B cell (primary cell): ENCODE measurements at regions not wholly inside any gene's neighbourhood (a gene's known extent, or its start where the extent isn't known, plus 50 kb on each side); places are given as distances from the start of the nearest gene placed in this dataset.

Experiments
- ATAC-seq: fragments of 200-7000 bp; cut with Tn5 transposase; one replicate; pipeline ENCODE4 v1.10.0; 2021; ENCODE audit warnings: low read depth, mild to moderate bottlenecking, moderate number of reproducible peaks, moderate library complexity
- CTCF ChIA-PET: fragments of 350-600 bp; sonication (Branson Sonifier 250); formaldehyde crosslinking; loops from one replicate; lab custom pipeline; 2021; ENCODE audit warnings: antibody characterized with exemption, inconsistent platforms; lab: Charles Lee
- POLR2A ChIA-PET: fragments of 350-600 bp; sonication (Branson Sonifier 250); formaldehyde crosslinking; loops from one replicate; lab custom pipeline; 2021; ENCODE audit warnings: antibody characterized with exemption; lab: Charles Lee
- DNase-seq: peaks from one replicate; pipeline ENCODE4 v3.0.0; 2013
- H2AFZ ChIP-seq: 2 replicates; pipeline ENCODE4 v1.6.1; 2012; ENCODE audit warnings: mild to moderate bottlenecking, low read depth, low read length; ENCODE audit not compliant: insufficient read depth, poor library complexity, severe bottlenecking
- H3K27ac ChIP-seq, 2 donors: 1 replicate in 1 of 2; 2 replicates in 1 of 2; pipeline ENCODE4 v1.5.1; 2012 to 2013; ENCODE audit warnings: low read length in 2 of 2, mild to moderate bottlenecking in 2 of 2, moderate library complexity in 1 of 2
- H3K27me3 ChIP-seq, 4 experiments: fragments of 200-600 bp in 1 of 4; sonication (generic) in 1 of 4; replicated peaks in 1 of 4; 1 replicate in 2 of 4; 2 replicates in 2 of 4; pipeline versions ENCODE4 v1.6.1 to v1.7.0; 2013 to 2016; ENCODE audit warnings: low read length in 3 of 4, mild to moderate bottlenecking in 2 of 4, mixed read lengths in 1 of 4, moderate library complexity in 1 of 4; ENCODE audit not compliant: insufficient read depth in 4 of 4, control insufficient read depth in 3 of 4; ENCODE audit errors: control extremely low read depth in 1 of 4
- H3K36me3 ChIP-seq, 2 experiments: replicated peaks in 1 of 2; 1 replicate in 1 of 2; 2 replicates in 1 of 2; pipeline versions ENCODE4 v1.6.1 to v1.7.1; 2013; ENCODE audit warnings: low read length in 1 of 2; ENCODE audit not compliant: insufficient read depth in 2 of 2, control insufficient read depth in 1 of 2; ENCODE audit errors: control extremely low read depth in 1 of 2, extremely low read depth in 1 of 2
- H3K4me1 ChIP-seq, 2 donors: fragments of 200-600 bp in 1 of 2; sonication (generic) in 1 of 2; 1 replicate in 1 of 2; 2 replicates in 1 of 2; pipeline versions ENCODE4 v1.5.1 to v1.6.1; 2013 to 2017; ENCODE audit warnings: low read length in 2 of 2; ENCODE audit not compliant: control insufficient read depth in 2 of 2, insufficient read depth in 2 of 2
- H3K4me2 ChIP-seq: replicated peaks from 2 replicates; pipeline ENCODE3; 2012; ENCODE audit warnings: mild to moderate bottlenecking, low read depth, low read length; ENCODE audit not compliant: poor library complexity, severe bottlenecking
- H3K4me3 ChIP-seq, 5 experiments: fragments of 200-600 bp in 1 of 5; sonication (generic) in 1 of 5; 1 replicate in 3 of 5; 2 replicates in 2 of 5; pipeline versions ENCODE4 v1.5.1 to v1.7.0; 2011 to 2016; ENCODE audit warnings: low read length in 4 of 5, mild to moderate bottlenecking in 4 of 5, low read depth in 2 of 5, control low read depth in 1 of 5, moderate library complexity in 1 of 5; ENCODE audit not compliant: insufficient read depth in 1 of 5; ENCODE audit errors: control extremely low read depth in 1 of 5, extremely low read depth in 1 of 5
- H3K79me2 ChIP-seq: fragments of 200-600 bp; sonication (generic); one replicate; pipeline ENCODE4 v1.6.0; 2016; ENCODE audit warnings: low read length; ENCODE audit not compliant: control insufficient read depth, insufficient read depth
- H3K9ac ChIP-seq: fragments of 200-600 bp; sonication (generic); 2 replicates; pipeline ENCODE4 v1.6.1; 2017; ENCODE audit warnings: mild to moderate bottlenecking, low read length, moderate library complexity
- H3K9me3 ChIP-seq, 3 donors: one replicate each; pipeline versions ENCODE4 v1.6.1 to v1.7.1; 2013; ENCODE audit warnings: low read length in 2 of 3; ENCODE audit not compliant: control insufficient read depth in 2 of 3, insufficient read depth in 1 of 3; ENCODE audit errors: control extremely low read depth in 1 of 3
- H4K20me1 ChIP-seq: 2 replicates; pipeline ENCODE4 v1.6.0; 2012; ENCODE audit warnings: mild to moderate bottlenecking, low read length; ENCODE audit not compliant: insufficient read depth, control insufficient read depth, poor library complexity, severe bottlenecking
- H3K27ac Mint-ChIP-seq: one replicate; pipeline ENCODE4 v1.8.0; 2021; ENCODE audit warnings: mixed read lengths
- H3K27me3 Mint-ChIP-seq: one replicate; pipeline ENCODE4 v1.8.0; 2021; ENCODE audit warnings: mixed read lengths
- H3K4me1 Mint-ChIP-seq: one replicate; pipeline ENCODE4 v1.8.0; 2021; ENCODE audit warnings: mixed read lengths
- H3K4me3 Mint-ChIP-seq: one replicate; pipeline ENCODE4 v1.8.0; 2021; ENCODE audit warnings: mixed read lengths
- H3K9me3 Mint-ChIP-seq: one replicate; pipeline ENCODE4 v1.8.0; 2022; ENCODE audit warnings: mixed read lengths; ENCODE audit not compliant: insufficient read depth
- CTCF ChIP-seq: fragments of 200-600 bp; IDR thresholded peaks from one replicate; pipeline ENCODE4 v1.8.0; 2022; ENCODE audit warnings: antibody characterized with exemption, mild to moderate bottlenecking
- EZH2 ChIP-seq: IDR thresholded peaks from 2 replicates; pipeline ENCODE4 v1.6.1; 2012; ENCODE audit warnings: borderline replicate concordance, low read depth, mild to moderate bottlenecking, moderate library complexity, low read length; ENCODE audit not compliant: insufficient read depth, poor library complexity, severe bottlenecking
- WGBS: methylation state at CpG from one replicate; pipeline ENCODE4 v1.1.5; 2013; ENCODE audit warnings: missing lambda C conversion rate; ENCODE audit not compliant: insufficient coverage; 5-methylcytosine and 5-hydroxymethylcytosine counted together
- intact Hi-C: fragments of 100-400 bp; cut with micrococcal nuclease; formaldehyde crosslinking; loops from one replicate; pipeline ENCODE4 v1.10.0; 2022

DNA sequence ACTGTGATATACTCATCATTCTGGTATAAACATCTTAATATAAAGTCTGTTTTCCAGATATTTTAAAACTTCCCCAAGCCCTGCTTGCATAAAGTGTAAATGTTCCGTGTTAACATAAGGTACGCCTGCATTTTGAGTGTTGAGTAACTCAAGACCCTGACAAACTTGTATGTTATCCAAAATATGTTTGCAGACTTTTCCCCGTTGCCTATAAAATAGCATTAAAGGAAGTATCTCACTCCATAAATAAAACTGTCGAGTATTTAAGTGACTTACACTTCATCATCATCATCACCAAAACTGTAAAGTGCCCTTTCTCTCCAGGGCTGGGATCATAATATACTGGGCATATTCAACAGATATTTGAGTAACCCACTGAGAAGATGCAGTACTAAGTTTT lies 64.6 kb upstream of the TSPAN8 start:
- DNase-seq (no peak), ATAC-seq (no peak)
- H2AFZ ChIP-seq, result no peak overlapping the region
- Mint-ChIP-seq H3K9me3 (no peaks in the 10 kb centered on the region), H3K4me3 (no peak overlapping the region), H3K27me3 (peaks cover 6% of the 10 kb centered on the region), H3K27ac (no peak overlapping the region), H3K4me1 (no peaks in the 10 kb centered on the region)
- no peak overlapping the region for H3K4me2 ChIP-seq
- no peak overlapping the region for H3K9ac ChIP-seq
- no peaks in the 10 kb centered on the region for H3K9me3 ChIP-seq
- TF ChIP-seq CTCF (no peak), EZH2 (no peak)
- H3K79me2 ChIP-seq, result no peaks in the 10 kb centered on the region
- H3K36me3 ChIP-seq, result no peaks in the 10 kb centered on the region
- no peaks in the 10 kb centered on the region for H3K27me3 ChIP-seq
- H4K20me1 ChIP-seq, result no peaks in the 10 kb centered on the region
- no peaks in the 10 kb centered on the region for H3K4me1 ChIP-seq
- H3K4me3 ChIP-seq, result no peak overlapping the region
- H3K27ac ChIP-seq, result no peak overlapping the region
- POLR2A ChIA-PET, result no interaction called here
- CTCF ChIA-PET, result no interaction called here
- intact Hi-C loops, result no loop called here
- no CpG with 5 or more reads among the region's 4 CpGs for WGBS

- no peak overlapping the region for H3K4me3 Mint-ChIP-seq
- H2AFZ ChIP-seq, result no peak overlapping the region
- CTCF ChIA-PET, result no interaction called here
- H3K27me3 ChIP-seq, result no peaks in the 10 kb centered on the region
- H3K27me3 Mint-ChIP-seq, result peaks cover 6% of the 10 kb centered on the region
- no peak for ATAC-seq
- H3K36me3 ChIP-seq, result no peaks in the 10 kb centered on the region
- no peaks in the 10 kb centered on the region for H4K20me1 ChIP-seq
- DNase-seq, result no peak
- H3K4me2 ChIP-seq, result no peak overlapping the region
- H3K4me3 ChIP-seq, result no peak overlapping the region
- H3K79me2 ChIP-seq, result no peaks in the 10 kb centered on the region
- POLR2A ChIA-PET, result no interaction called here
- H3K9me3 ChIP-seq, result no peaks in the 10 kb centered on the region
- no peaks in the 10 kb centered on the region for H3K9me3 Mint-ChIP-seq
- intact Hi-C loops, result no loop called here
- H3K27ac ChIP-seq, result no peak overlapping the region
- H3K27ac Mint-ChIP-seq, result no peak overlapping the region
- no peak overlapping the region for H3K9ac ChIP-seq
- no peak for TF ChIP-seq CTCF
- no peak for TF ChIP-seq EZH2
- H3K4me1 ChIP-seq, result no peaks in the 10 kb centered on the region
- 55% methylated on average over 1 of the region's 3 CpGs for WGBS
- no peaks in the 10 kb centered on the region for H3K4me1 Mint-ChIP-seq
These were observed 62.5 kb upstream of the TSPAN8 start for GRCh38 chr12:71220260-71220659.
